ENCODE measurements at regions not wholly inside any gene's neighbourhood (a gene's known extent, or its start where the extent isn't known, plus 50 kb on each side); places are given as distances from the start of the nearest gene placed in this dataset.

GRCh38 chr9:73009649-73010288 lies 56.9 kb upstream of the ALDH1A1 start:
- Histone ChIP-seq H3K4me2 (no peak overlapping the region), H2AFZ (peak overlapping the region; percentile 74; the same call in 1 of the 2 replicates), H3K4me3 (no peak overlapping the region), H4K20me1 (replicated peaks; ENCODE audit: insufficient read depth) (no peaks in the 10 kb centered on the region), H3K27me3 (ENCODE audit: insufficient read depth) (no peaks in the 10 kb centered on the region), H3K79me2 (replicated peaks; ENCODE audit: insufficient read depth) (no peaks in the 10 kb centered on the region), H3K4me1 (ENCODE audit: insufficient read depth) (no peaks in the 10 kb centered on the region), H3K9me2 (ENCODE audit: insufficient read depth) (peaks cover 10% of the 10 kb centered on the region; the same call in 1 of the 2 replicates), H3K36me3 (ENCODE audit: insufficient read depth) (no peaks in the 10 kb centered on the region), H3F3A (replicated peaks; ENCODE audit: low read depth) (no peaks in the 10 kb centered on the region), H3K27ac (ENCODE audit: low read depth) (no peak overlapping the region)
- peak; percentile 30 for DNase-seq (ENCODE audit: low spot score)
- Mint-ChIP-seq H3K4me3 (no peak overlapping the region), H3K27ac (no peak overlapping the region), H3K9me3 (no peaks in the 10 kb centered on the region), H3K36me3 (ENCODE audit: low read depth) (no peaks in the 10 kb centered on the region), H3K4me1 (0 out of 3 replicates have a peak, but pooled peaks cover 3% of the 10 kb centered on the region), H3K27me3 (ENCODE audit: insufficient read depth, low read depth, poor library complexity) (no peaks in the 10 kb centered on the region)
- TF ChIP-seq ZNF462 (CRISPR knock-in tag; IDR thresholded peaks at IDR 0.05) (no peak), EZH2 (IDR thresholded peaks at IDR 0.05; ENCODE audit: low read depth, unreplicated experiment) (no peak), ZNF114 (CRISPR knock-in tag; IDR thresholded peaks at IDR 0.05) (no peak), JUNB (IDR thresholded peaks at IDR 0.05; ENCODE audit: unreplicated experiment) (no peak), CREB1 (CRISPR knock-in tag; IDR thresholded peaks at IDR 0.05; ENCODE audit: low read depth) (no peak), REST (IDR thresholded peaks at IDR 0.05; ENCODE audit: unreplicated experiment) (no peak), STAT1 (IDR thresholded peaks at IDR 0.05; ENCODE audit: unreplicated experiment) (no peak), ETS1 (IDR thresholded peaks at IDR 0.05) (no peak), NANOG (IDR thresholded peaks at IDR 0.05; ENCODE audit: borderline replicate concordance) (no peak), EZH2phosphoT487 (IDR thresholded peaks at IDR 0.05; ENCODE audit: unreplicated experiment) (no peak), ZNF331 (CRISPR knock-in tag; IDR thresholded peaks at IDR 0.05; ENCODE audit: low read depth) (no peak), POLR2AphosphoS5 (IDR thresholded peaks at IDR 0.05; ENCODE audit: low read depth) (no peak), CTCF (conservative IDR thresholded peaks at IDR 0.05; ENCODE audit: low read depth in 2 of 2) (no peak)
- peak; percentile 62 for ATAC-seq
